ENCODE measurements at regions not wholly inside any gene's neighbourhood (a gene's known extent, or its start where the extent isn't known, plus 50 kb on each side); places are given as distances from the start of the nearest gene placed in this dataset.

GRCh38 chr13:56396318-56396717 lies 744.4 kb upstream of the PRR20A start (continued):
- TF ChIP-seq, protein P1, sequence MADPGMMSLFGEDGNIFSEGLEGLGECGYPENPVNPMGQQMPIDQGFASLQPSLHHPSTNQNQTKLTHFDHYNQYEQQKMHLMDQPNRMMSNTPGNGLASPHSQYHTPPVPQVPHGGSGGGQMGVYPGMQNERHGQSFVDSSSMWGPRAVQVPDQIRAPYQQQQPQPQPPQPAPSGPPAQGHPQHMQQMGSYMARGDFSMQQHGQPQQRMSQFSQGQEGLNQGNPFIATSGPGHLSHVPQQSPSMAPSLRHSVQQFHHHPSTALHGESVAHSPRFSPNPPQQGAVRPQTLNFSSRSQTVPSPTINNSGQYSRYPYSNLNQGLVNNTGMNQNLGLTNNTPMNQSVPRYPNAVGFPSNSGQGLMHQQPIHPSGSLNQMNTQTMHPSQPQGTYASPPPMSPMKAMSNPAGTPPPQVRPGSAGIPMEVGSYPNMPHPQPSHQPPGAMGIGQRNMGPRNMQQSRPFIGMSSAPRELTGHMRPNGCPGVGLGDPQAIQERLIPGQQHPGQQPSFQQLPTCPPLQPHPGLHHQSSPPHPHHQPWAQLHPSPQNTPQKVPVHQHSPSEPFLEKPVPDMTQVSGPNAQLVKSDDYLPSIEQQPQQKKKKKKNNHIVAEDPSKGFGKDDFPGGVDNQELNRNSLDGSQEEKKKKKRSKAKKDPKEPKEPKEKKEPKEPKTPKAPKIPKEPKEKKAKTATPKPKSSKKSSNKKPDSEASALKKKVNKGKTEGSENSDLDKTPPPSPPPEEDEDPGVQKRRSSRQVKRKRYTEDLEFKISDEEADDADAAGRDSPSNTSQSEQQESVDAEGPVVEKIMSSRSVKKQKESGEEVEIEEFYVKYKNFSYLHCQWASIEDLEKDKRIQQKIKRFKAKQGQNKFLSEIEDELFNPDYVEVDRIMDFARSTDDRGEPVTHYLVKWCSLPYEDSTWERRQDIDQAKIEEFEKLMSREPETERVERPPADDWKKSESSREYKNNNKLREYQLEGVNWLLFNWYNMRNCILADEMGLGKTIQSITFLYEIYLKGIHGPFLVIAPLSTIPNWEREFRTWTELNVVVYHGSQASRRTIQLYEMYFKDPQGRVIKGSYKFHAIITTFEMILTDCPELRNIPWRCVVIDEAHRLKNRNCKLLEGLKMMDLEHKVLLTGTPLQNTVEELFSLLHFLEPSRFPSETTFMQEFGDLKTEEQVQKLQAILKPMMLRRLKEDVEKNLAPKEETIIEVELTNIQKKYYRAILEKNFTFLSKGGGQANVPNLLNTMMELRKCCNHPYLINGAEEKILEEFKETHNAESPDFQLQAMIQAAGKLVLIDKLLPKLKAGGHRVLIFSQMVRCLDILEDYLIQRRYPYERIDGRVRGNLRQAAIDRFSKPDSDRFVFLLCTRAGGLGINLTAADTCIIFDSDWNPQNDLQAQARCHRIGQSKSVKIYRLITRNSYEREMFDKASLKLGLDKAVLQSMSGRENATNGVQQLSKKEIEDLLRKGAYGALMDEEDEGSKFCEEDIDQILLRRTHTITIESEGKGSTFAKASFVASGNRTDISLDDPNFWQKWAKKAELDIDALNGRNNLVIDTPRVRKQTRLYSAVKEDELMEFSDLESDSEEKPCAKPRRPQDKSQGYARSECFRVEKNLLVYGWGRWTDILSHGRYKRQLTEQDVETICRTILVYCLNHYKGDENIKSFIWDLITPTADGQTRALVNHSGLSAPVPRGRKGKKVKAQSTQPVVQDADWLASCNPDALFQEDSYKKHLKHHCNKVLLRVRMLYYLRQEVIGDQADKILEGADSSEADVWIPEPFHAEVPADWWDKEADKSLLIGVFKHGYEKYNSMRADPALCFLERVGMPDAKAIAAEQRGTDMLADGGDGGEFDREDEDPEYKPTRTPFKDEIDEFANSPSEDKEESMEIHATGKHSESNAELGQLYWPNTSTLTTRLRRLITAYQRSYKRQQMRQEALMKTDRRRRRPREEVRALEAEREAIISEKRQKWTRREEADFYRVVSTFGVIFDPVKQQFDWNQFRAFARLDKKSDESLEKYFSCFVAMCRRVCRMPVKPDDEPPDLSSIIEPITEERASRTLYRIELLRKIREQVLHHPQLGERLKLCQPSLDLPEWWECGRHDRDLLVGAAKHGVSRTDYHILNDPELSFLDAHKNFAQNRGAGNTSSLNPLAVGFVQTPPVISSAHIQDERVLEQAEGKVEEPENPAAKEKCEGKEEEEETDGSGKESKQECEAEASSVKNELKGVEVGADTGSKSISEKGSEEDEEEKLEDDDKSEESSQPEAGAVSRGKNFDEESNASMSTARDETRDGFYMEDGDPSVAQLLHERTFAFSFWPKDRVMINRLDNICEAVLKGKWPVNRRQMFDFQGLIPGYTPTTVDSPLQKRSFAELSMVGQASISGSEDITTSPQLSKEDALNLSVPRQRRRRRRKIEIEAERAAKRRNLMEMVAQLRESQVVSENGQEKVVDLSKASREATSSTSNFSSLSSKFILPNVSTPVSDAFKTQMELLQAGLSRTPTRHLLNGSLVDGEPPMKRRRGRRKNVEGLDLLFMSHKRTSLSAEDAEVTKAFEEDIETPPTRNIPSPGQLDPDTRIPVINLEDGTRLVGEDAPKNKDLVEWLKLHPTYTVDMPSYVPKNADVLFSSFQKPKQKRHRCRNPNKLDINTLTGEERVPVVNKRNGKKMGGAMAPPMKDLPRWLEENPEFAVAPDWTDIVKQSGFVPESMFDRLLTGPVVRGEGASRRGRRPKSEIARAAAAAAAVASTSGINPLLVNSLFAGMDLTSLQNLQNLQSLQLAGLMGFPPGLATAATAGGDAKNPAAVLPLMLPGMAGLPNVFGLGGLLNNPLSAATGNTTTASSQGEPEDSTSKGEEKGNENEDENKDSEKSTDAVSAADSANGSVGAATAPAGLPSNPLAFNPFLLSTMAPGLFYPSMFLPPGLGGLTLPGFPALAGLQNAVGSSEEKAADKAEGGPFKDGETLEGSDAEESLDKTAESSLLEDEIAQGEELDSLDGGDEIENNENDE (IDR thresholded peaks at IDR 0.05; ENCODE audit: insufficient replicate concordance, low read length), result no peak
- TF ChIP-seq BACH1 (IDR thresholded peaks at IDR 0.05; ENCODE audit: low read length), result no peak
- TF ChIP-seq YY1 (IDR thresholded peaks at IDR 0.05; ENCODE audit: low read depth, low read length), result no peak
- no peak for TF ChIP-seq CEBPB (IDR thresholded peaks at IDR 0.05; ENCODE audit: low read depth, low read length)
- TF ChIP-seq HDAC6 (IDR thresholded peaks at IDR 0.05; ENCODE audit: low read depth, low read length), result no peak

Data from H1 (cell line).